Lung (tissue), 11 donors: ENCODE measurements at regions not wholly inside any gene's neighbourhood (a gene's known extent, or its start where the extent isn't known, plus 50 kb on each side); places are given as distances from the start of the nearest gene placed in this dataset.

Experiments
- ATAC-seq: fragments of 200-7000 bp; cut with Tn5 transposase; one replicate; pipeline ENCODE4 v1.9.1; 2020; ENCODE audit warnings: moderate number of reproducible peaks; ENCODE audit not compliant: insufficient read depth, low FRiP score
- DNase-seq, 3 donors: peaks; one replicate each; pipeline ENCODE4 v3.0.0-alpha.2; 2013 to 2017
- H3K27ac ChIP-seq, 2 donors: one replicate each; pipeline ENCODE4 v1.5.1; 2013; ENCODE audit warnings: mild to moderate bottlenecking in 2 of 2, moderate library complexity in 2 of 2, control low read depth in 1 of 2, inconsistent platforms in 1 of 2, low read depth in 1 of 2, low read length in 1 of 2
- H3K27me3 ChIP-seq, 3 donors: one replicate each; pipeline ENCODE4 v1.5.1; 2013; ENCODE audit warnings: low read length in 2 of 3; ENCODE audit not compliant: control insufficient read depth in 3 of 3, insufficient read depth in 3 of 3
- H3K36me3 ChIP-seq, 4 donors: one replicate each; pipeline ENCODE4 v1.5.1; 2013; ENCODE audit warnings: low read length in 4 of 4, mild to moderate bottlenecking in 1 of 4, moderate library complexity in 1 of 4; ENCODE audit not compliant: control insufficient read depth in 4 of 4, insufficient read depth in 4 of 4
- H3K4me1 ChIP-seq, 5 donors: one replicate each; pipeline ENCODE4 v1.5.1; 2013; ENCODE audit warnings: low read length in 5 of 5, mild to moderate bottlenecking in 2 of 5, moderate library complexity in 1 of 5; ENCODE audit not compliant: control insufficient read depth in 5 of 5, insufficient read depth in 5 of 5
- H3K4me3 ChIP-seq: one replicate; pipeline ENCODE4 v1.5.1; 2013; ENCODE audit warnings: mild to moderate bottlenecking, control low read depth, moderate library complexity
- H3K9ac ChIP-seq, 2 donors: one replicate each; pipeline ENCODE4 v1.5.1; 2013; ENCODE audit warnings: low read length in 2 of 2, control low read depth in 1 of 2; ENCODE audit not compliant: insufficient read depth in 1 of 2
- H3K9me3 ChIP-seq, 4 donors: one replicate each; pipeline ENCODE4 v1.5.1; 2013; ENCODE audit warnings: low read length in 3 of 4, mild to moderate bottlenecking in 1 of 4, moderate library complexity in 1 of 4; ENCODE audit not compliant: control insufficient read depth in 4 of 4, insufficient read depth in 3 of 4
- CTCF ChIP-seq: IDR thresholded peaks from 2 replicates; pipeline ENCODE4 v1.5.1; 2012; ENCODE audit warnings: mild to moderate bottlenecking; ENCODE audit errors: control extremely low read depth, extremely low read depth
- WGBS, 2 donors: extraction: QIAGEN DNeasy Blood & Tissue Kit; methylation state at CpG; one replicate each; pipeline ENCODE4 v1.1.7; 2013; 5-methylcytosine and 5-hydroxymethylcytosine counted together
- donor health status: control.
- donor health status: control.
- donor health status: Bipolar disorder and iron deficiency.
- donor health status: healthy.
- donor health status: DM: yes; HTN: yes; CAD: no.

- ATAC-seq (no peak), DNase-seq (no peak)
- H3K27ac ChIP-seq, result no peak overlapping the region
- no peaks in the 10 kb centered on the region for H3K27me3 ChIP-seq
- H3K4me1 ChIP-seq, result peaks cover 0 to 9% (median 0%) of the 10 kb centered on the region in 5 donors
- H3K9ac ChIP-seq, result no peak overlapping the region
- no peak overlapping the region for H3K4me3 ChIP-seq
- TF ChIP-seq CTCF, result no peak
- 74 to 90% methylated on average over 18 of the region's 18 CpGs for WGBS, 2 donors
- no peaks in the 10 kb centered on the region for H3K36me3 ChIP-seq
- peaks cover 0 to 24% (median 11%) of the 10 kb centered on the region in 4 donors for H3K9me3 ChIP-seq
These were observed 1454.1 kb downstream of the UQCRFS1 start for GRCh38 chr19:27758626-27759505.

GRCh38 chr19:27754700-27755099 lies 1458.3 kb downstream of the UQCRFS1 start:
- 62 to 67% methylated on average over 6 of the region's 6 CpGs for WGBS, 2 donors
- Histone ChIP-seq H3K4me3 (no peak overlapping the region), H3K9ac (no peak overlapping the region), H3K27me3 (no peaks in the 10 kb centered on the region), H3K4me1 (peaks cover 0 to 5% (median 0%) of the 10 kb centered on the region in 5 donors), H3K9me3 (peaks cover 0 to 11% (median 2%) of the 10 kb centered on the region in 4 donors), H3K36me3 (no peaks in the 10 kb centered on the region), H3K27ac (no peak overlapping the region)
- ATAC-seq (no peak), DNase-seq (no peak)
- no peak for TF ChIP-seq CTCF

GRCh38 chr19:27753622-27754021 lies 1459.3 kb downstream of the UQCRFS1 start:
- Histone ChIP-seq H3K27me3 (no peaks in the 10 kb centered on the region), H3K27ac (no peak overlapping the region), H3K36me3 (no peaks in the 10 kb centered on the region), H3K9ac (no peak overlapping the region), H3K4me1 (no peaks in the 10 kb centered on the region), H3K9me3 (peaks cover 0 to 6% (median 3%) of the 10 kb centered on the region in 4 donors), H3K4me3 (no peak overlapping the region)
- no peak for ATAC-seq
- no peak for TF ChIP-seq CTCF
- no peak for DNase-seq
- 93% methylated on average over 4 of the region's 4 CpGs for WGBS, 2 donors
